Body of pancreas (tissue), 4 donors: ENCODE measurements at regions not wholly inside any gene's neighbourhood (a gene's known extent, or its start where the extent isn't known, plus 50 kb on each side); places are given as distances from the start of the nearest gene placed in this dataset.

Source experiments
- ATAC-seq: fragments of 150-250 bp; one replicate; pipeline ENCODE4 v1.9.1; 2016
- DNase-seq, 4 donors: peaks; one replicate each; pipeline ENCODE4 v3.0.0-alpha.2; 2019
- H3K27ac ChIP-seq, 4 donors: fragments of 200-600 bp; sonication (generic); 1 replicate in 3 of 4; 2 replicates in 1 of 4; pipeline versions ENCODE4 v1.5.1 to v1.6.1; 2016 to 2019; ENCODE audit warnings: mild to moderate bottlenecking in 1 of 4, mixed read lengths in 1 of 4, moderate library complexity in 1 of 4
- H3K27me3 ChIP-seq, 2 donors: fragments of 200-600 bp; sonication (generic); one replicate each; pipeline ENCODE4 v1.6.0; 2016; ENCODE audit warnings: mild to moderate bottlenecking in 1 of 2
- H3K36me3 ChIP-seq, 2 donors: fragments of 200-600 bp; sonication (generic); replicated peaks in 1 of 2; 2 replicates each; pipeline ENCODE4 v1.5.1; 2016; ENCODE audit warnings: low read depth in 2 of 2; ENCODE audit not compliant: insufficient read depth in 1 of 2
- H3K4me1 ChIP-seq: fragments of 200-600 bp; sonication (generic); one replicate; pipeline ENCODE4 v1.6.0; 2016
- H3K4me3 ChIP-seq, 2 donors: fragments of 200-600 bp; sonication (generic); 1 replicate in 1 of 2; 2 replicates in 1 of 2; pipeline ENCODE4 v1.5.1; 2016 to 2019
- H3K9me3 ChIP-seq, 3 donors: fragments of 200-600 bp; sonication (generic); 1 replicate in 2 of 3; 2 replicates in 1 of 3; pipeline ENCODE4 v1.5.1; 2016
- CTCF ChIP-seq, 7 experiments: fragments of 450-650 bp in 4 of 7; fragments of 200-600 bp in 3 of 7; sonication (generic) in 3 of 7; IDR thresholded peaks; one replicate each; pipeline ENCODE4 v1.5.1; 2016 to 2019; ENCODE audit warnings: antibody characterized with exemption in 7 of 7
- POLR2A ChIP-seq, 3 donors: fragments of 450-650 bp; IDR thresholded peaks; one replicate each; pipeline ENCODE4 v1.6.1; 2016; ENCODE audit warnings: antibody characterized with exemption in 3 of 3, mild to moderate bottlenecking in 2 of 3
- WGBS, 2 donors: methylation state at CpG; one replicate each; pipeline ENCODE4 v1.1.5; 2017; 5-methylcytosine and 5-hydroxymethylcytosine counted together
- intact Hi-C: fragments of 100-400 bp; cut with DNase I; formaldehyde crosslinking; loops from one replicate; pipeline ENCODE4 v1.15.1; 2023

- Histone ChIP-seq H3K4me1 (peaks cover 63% of the 10 kb centered on the region), H3K36me3 (no peaks in the 10 kb centered on the region), H3K4me3 (no peak overlapping the region), H3K27ac (peak overlapping the region; percentile 58 to 80 (median 70)), H3K9me3 (no peaks in the 10 kb centered on the region), H3K27me3 (no peaks in the 10 kb centered on the region)
- intact Hi-C loops, result no loop called here
- ATAC-seq, result peak; percentile 55
- TF ChIP-seq POLR2A (IDR thresholded peaks at IDR 0.05) (no peak), CTCF (IDR thresholded peaks at IDR 0.05) (peak in 5 of 7 experiments; percentile 9 to 42 (median 34))
- 15 to 38% methylated on average over 15 to 22 of the region's 22 CpGs for WGBS, 2 donors
- peak; percentile 66 to 83 (median 79) for DNase-seq
Measured at GRCh38 chr20:17859616-17860232, 108.9 kb downstream of the SNX5 start.

GRCh38 chr20:17859002-17859615 lies 109.5 kb downstream of the SNX5 start:
- Histone ChIP-seq H3K27ac (peak overlapping the region; percentile 58 to 80 (median 70)), H3K36me3 (no peaks in the 10 kb centered on the region), H3K27me3 (no peaks in the 10 kb centered on the region), H3K4me3 (no peak overlapping the region), H3K4me1 (peaks cover 62% of the 10 kb centered on the region), H3K9me3 (no peaks in the 10 kb centered on the region)
- WGBS, 2 donors, result 52 to 57% methylated on average over 4 to 7 of the region's 7 CpGs
- DNase-seq (peak in 3 of 4 donors; percentile 43 to 62 (median 60)), ATAC-seq (peak; percentile 31)
- TF ChIP-seq POLR2A (IDR thresholded peaks at IDR 0.05) (no peak), CTCF (IDR thresholded peaks at IDR 0.05) (no peak)
- intact Hi-C loops, result no loop called here

- Histone ChIP-seq H3K4me3 (no peak overlapping the region), H3K9me3 (no peaks in the 10 kb centered on the region), H3K27ac (peak overlapping the region in 1 of 4 donors; percentile 80), H3K4me1 (peaks cover 58% of the 10 kb centered on the region), H3K27me3 (no peaks in the 10 kb centered on the region), H3K36me3 (no peaks in the 10 kb centered on the region)
- intact Hi-C loops, result no loop called here
- DNase-seq (no peak), ATAC-seq (no peak)
- 61 to 73% methylated on average over 13 of the region's 13 CpGs for WGBS, 2 donors
- TF ChIP-seq CTCF (IDR thresholded peaks at IDR 0.05) (no peak), POLR2A (IDR thresholded peaks at IDR 0.05) (no peak)
Measured at GRCh38 chr20:17858450-17859001, 110.1 kb downstream of the SNX5 start.

- DNase-seq (no peak), ATAC-seq (no peak)
- WGBS, 2 donors, result 91 to 94% methylated on average over 4 of the region's 4 CpGs
- TF ChIP-seq POLR2A (IDR thresholded peaks at IDR 0.05), result no peak
- no peak for TF ChIP-seq CTCF (IDR thresholded peaks at IDR 0.05)
- H3K4me3 ChIP-seq, result no peak overlapping the region
- no peaks in the 10 kb centered on the region for H3K9me3 ChIP-seq
- no peaks in the 10 kb centered on the region for H3K27me3 ChIP-seq
- H3K36me3 ChIP-seq, result no peaks in the 10 kb centered on the region
- intact Hi-C loops, result no loop called here
- peak overlapping the region in 1 of 4 donors; percentile 28 for H3K27ac ChIP-seq
- peaks cover 53% of the 10 kb centered on the region for H3K4me1 ChIP-seq
Measured at GRCh38 chr20:17857639-17858449, 110.8 kb downstream of the SNX5 start.
